NCI-H446 treated with DMSO at 0.1 percent for 48 hours (cell line): ENCODE measurements at regions not wholly inside any gene's neighbourhood (a gene's known extent, or its start where the extent isn't known, plus 50 kb on each side); places are given as distances from the start of the nearest gene placed in this dataset.

Experiments used
- DNase-seq: peaks from one replicate; lab custom pipeline; 2025; lab: John Stamatoyannopoulos, UW

DNA sequence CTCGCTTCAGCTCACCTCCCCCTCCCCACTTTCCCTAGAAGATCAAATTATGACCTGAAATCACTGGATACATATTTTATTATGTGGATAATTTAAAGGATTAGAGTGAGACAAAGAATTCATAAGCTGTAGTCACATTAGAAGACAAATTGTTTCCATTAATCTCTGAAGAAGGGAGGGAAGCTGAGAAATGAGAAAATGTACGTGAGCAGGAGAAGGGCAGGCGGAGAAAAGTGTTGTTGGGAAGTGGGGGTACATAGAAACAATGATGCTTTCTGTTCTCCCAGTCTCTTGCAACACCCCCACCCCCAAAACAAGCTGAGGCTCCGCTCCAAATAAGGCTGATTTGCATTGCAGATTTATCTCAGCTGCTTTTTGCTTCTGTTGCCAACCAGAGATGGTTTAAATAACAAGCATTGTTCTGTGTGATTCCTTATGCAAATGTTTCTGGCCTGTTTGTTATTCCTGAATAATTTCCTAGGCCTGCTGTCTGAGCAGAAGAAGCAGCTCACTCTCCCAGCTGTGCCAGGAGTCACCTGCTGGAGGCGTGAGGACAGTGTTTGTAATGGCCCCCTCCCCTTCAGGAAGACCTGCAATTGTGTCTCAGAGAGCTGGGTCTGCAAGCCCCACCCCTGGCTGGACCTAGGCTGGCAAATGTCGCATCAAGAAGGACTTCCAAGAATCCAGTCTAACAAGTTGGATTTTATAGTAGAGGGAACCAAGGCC lies 121.8 kb upstream of the TNR start:
- DNase-seq = no peak

DNA sequence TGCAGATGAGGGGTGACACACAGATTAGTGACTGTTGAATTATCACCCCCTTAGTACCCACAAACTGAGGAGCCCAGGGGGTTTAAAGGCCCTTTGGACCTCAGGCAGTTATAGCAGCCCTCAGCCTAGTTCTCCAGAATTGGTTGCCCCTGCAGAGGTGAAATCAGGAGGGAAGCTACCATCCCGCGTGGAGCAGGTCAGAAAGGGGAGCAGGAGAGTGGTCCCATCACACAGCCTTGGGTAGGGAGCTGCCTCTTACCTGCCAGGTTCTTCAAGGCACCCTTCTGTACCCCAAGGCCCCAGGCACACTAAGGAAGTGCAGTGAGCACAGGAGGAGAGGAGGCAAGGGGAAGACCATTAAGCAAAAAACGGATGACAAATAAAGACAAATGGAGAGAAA lies 121.2 kb upstream of the TNR start:
- no peak for DNase-seq

- DNase-seq = no peak
Observed at GRCh38 chr1:175864183-175864582, 120.8 kb upstream of the TNR start.

DNA sequence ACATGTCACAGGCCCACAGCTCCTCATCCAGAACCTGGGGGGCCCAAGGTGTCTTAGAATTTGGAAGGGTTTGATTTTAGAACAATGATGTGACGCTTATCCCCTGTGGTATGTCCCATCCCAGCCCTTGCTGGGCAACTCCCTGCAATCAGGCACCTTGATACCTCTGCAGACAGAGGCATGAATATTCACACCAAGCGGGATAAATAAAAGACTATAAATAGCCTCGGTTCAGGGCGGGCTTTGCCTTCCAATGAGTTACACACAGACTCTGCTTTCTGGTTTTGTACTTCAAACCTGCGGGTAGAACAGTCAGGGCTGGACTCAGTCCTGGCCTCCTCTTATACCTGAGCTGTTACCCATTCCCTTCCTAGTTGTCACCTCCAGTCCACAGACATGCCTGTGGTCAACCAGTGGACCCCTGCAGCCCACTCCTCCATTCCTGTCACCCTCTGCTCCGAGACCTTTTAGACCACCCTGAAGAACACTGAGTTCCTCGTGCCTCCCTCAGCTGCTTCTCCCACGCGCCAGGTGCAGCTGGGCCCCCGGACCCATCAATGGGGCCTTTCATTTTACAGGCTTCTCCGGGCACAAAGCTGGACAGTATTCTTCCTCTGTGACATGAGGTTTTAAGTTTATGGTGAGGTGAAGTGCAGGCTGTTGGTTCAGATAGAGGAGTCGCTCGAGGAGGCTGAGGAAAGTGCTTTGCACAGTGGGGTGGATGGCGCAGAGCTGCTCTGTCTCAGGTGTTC lies 120.1 kb upstream of the TNR start:
- DNase-seq = no peak

DNA sequence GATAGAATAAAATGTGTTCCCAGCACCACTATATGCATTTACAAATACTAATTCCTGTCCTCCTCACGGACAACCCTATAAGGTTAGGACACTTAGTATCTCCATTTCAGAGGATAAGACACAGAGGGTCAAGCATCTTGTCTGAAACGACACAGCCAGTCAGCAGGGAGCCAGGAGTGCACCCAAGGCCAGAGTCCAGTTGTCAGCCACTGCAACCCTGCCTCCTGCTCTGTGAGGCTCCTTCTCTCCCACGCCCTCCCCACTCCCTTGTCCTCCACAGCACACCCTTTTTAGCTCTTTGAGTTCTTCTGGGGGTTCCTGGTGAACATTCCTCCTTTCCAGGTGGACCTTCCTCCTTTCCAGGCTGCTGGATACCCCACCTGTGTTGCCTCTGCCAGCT lies 119.0 kb upstream of the TNR start:
- DNase-seq = no peak

- no peak for DNase-seq
Observed at GRCh38 chr1:175861626-175862367, 118.4 kb upstream of the TNR start.

GRCh38 chr1:175857756-175858155 lies 114.4 kb upstream of the TNR start:
- no peak for DNase-seq

- DNase-seq = no peak
Observed at GRCh38 chr1:175853681-175854080, 110.3 kb upstream of the TNR start.

GRCh38 chr1:175851749-175852148 lies 108.4 kb upstream of the TNR start:
- DNase-seq = no peak

GRCh38 chr1:175848329-175848728 lies 104.9 kb upstream of the TNR start:
- DNase-seq = no peak

- no peak for DNase-seq
Observed at GRCh38 chr1:175845985-175846384, 102.6 kb upstream of the TNR start.

DNA sequence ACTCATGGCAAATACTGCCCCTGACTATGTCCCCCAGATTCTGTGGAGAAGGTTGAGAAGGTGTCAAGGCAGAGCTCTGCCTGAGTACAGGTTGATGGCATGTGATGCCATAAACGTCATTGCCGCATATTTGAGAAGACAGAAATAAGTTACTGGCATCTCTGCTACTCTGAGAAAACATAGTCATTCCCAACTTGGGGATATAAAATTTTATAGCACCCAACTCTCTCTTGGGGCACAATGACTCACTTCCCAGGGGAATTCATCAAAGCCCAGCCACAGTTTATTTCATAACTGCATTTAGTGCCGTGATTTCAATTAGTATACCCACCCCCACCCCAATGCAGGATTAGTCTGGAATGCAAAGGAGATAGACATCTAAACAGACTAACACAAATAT lies 101.9 kb upstream of the TNR start:
- DNase-seq = no peak

DNA sequence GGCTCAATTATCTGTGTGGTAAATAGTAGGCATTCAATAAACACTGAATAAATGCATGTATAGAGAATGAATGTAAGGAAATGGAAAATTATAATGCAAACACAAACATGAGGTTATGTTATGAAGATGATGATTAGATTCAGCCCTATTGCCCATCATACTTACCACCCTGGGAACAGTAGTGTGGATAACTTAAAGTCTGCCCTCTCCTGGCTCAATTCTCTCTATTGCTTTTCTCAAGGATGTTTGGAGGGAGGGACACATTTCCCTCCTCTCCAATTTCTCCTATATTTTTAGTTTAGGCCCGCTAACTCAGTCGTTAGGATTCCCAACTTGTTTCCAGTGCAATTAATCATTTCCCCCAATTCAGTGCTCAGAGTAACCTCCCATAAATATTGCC lies 101.5 kb upstream of the TNR start:
- no peak for DNase-seq

- no peak for DNase-seq
Observed at GRCh38 chr1:175842550-175842949, 99.2 kb upstream of the TNR start.

GRCh38 chr1:175841738-175842187 lies 98.4 kb upstream of the TNR start:
- peak; percentile 3 for DNase-seq

GRCh38 chr1:175840787-175841186 lies 97.4 kb upstream of the TNR start:
- DNase-seq = no peak

DNA sequence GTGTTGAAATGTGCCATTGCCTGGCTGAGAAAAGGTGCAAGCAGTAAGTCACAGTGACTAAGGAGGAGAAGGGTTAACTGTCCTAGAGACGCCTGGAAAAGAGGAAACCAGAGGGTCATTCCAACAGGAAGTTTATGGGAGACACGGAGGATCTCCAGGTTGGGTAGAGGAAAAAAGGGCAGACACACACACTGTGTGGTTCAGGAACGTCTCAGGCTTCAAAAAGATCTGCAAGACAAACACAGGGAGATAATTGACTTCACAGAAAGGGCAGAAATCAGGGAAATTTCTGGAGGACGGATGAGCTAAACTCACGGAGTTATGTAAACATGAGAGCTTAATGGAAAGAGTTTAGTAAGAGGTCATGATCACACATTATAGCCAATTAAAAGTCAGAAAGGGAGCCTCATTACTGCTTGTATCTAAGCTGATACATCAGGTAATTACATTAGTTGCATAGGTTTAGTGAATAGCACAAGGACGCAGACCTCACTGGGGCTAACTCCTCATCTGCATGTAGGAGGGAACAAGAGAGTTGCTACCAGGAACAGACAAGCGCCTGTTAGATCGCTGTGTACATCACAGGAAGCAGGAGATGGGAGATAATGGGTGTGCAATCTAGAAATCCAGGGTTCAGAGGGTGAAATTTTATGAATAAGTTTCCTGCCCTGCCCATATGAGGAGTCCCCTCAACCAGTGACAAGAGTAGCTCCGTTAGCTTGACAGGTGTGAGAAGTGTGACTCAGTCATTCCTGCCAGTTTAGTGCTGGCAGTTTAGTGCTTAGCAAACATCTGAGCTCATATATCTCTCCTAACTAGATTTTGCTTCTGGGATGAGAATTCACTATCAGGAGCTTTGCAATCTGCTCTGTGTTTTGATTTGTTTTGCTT lies 96.6 kb upstream of the TNR start:
- DNase-seq = no peak

DNA sequence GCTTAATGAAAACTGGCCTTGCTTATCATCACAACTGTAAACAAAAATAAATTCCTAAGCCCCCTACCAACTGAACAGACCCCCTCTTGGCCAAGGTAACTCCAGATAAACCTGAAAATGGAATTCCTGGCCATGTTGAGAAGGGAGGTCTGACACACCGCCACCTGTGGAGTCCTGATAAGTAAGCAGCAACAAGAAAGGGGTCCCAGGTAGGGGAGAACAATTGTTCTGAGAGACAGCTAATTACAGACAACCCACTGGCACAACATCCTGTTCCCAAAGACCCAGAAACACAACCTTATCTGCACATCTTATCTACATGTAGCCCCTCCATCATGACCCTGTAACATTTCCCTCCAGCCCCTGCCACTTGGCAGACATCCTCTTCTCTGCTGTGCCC lies 91.2 kb upstream of the TNR start:
- DNase-seq = no peak

DNA sequence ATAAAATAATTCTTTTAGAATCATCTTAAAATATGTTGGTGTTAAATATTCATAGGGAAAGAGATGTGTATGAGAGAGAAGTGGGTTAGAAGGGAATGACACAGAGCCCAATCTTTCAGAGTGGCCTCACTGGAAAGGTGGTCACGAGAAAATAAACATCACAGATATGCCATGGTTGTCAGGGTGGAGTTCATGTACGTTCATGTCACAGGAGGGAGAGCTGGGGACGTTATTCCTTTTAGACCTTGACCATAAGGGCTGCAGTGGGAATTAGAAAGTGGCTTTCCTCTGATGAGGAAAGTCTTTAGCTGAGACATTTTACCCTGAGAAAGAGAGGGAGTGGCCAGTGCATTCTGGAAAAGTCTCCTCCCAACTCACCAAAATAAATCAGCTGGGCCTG lies 90.6 kb upstream of the TNR start:
- DNase-seq = no peak

DNA sequence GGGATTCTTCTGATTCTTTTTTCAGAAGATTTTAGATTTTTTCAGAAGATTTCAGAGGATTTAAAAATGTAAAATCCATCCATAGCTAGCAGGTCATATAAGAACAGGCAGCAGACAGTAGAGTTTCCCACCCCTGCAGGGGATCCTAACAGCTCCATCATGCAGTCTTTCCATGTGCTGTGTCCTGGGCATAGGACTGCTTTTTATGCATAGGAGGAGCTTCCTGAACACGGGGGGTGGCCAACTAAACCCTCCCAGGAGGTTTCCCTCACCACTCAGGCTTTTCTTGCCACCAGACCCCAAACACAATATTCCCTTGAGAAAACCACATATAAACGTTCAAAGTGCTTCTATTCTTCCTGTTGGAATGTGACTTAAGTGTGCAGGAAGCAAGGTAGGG lies 90.1 kb upstream of the TNR start:
- DNase-seq = no peak

GRCh38 chr1:175830500-175830899 lies 87.1 kb upstream of the TNR start:
- no peak for DNase-seq

GRCh38 chr1:175829845-175830244 lies 86.5 kb upstream of the TNR start:
- no peak for DNase-seq
